ENCODE measurements at regions not wholly inside any gene's neighbourhood (a gene's known extent, or its start where the extent isn't known, plus 50 kb on each side); places are given as distances from the start of the nearest gene placed in this dataset.

DNA sequence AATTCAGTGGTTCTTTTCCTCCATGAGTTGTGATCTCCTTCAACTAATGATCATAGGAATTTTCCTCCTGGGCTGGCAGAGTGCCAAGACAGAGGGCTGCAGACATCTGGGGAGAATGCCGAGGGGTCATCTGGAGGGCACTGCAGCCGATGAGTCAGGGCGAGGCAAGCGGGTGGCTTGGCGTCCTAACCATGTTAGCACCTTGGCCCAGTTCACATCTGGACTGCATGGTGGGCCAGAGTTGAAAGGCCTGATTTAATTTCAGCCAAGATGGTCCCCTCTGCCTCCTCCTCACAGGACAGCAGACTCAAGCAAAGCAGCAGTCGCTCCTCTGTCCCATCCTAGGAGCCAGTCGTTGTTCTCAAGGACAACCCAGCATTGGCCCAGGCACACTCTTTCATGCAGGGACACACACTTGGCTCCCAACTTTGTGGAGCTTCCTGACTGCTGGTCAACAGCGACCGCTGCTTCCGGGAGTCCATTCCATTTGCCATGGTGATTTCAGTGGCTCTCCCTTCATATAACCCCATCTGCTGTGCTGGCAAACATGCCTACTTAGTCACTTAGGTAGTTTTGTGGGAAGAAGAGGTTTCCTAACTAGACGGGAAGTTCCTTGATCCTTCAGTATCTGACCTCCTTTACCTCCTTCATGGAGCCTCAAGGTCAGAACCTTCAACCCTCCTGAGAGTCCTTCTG lies 161.8 kb downstream of the TTC8 start:
- ChIA-PET POLR2A (ENCODE audit: partially characterized antibody) (interaction anchor here (0.6 kb wide), 1 partner anchor 14 kb away, joined by 3 read pairs; no protein-coding TSS in a partner anchor), CTCF (ENCODE audit: partially characterized antibody) (no interaction called here)
- Histone ChIP-seq H4K8ac (ENCODE audit: extremely low read depth, insufficient read depth, low read length) (no peak overlapping the region), H3K9ac (replicated peaks in 1 of 4; ENCODE audit: extremely low read depth in 1 of 4, low read depth in 3 of 4, low read length in 3 of 4) (no peak overlapping the region), H2BK12ac (ENCODE audit: low read depth, low read length) (no peak overlapping the region), H3K18ac (ENCODE audit: extremely low read depth, low read length) (no peak overlapping the region), H2BK15ac (ENCODE audit: low read length) (no peak overlapping the region), H2BK20ac (ENCODE audit: low read length) (no peak overlapping the region), H4K20me1 (replicated peaks in 1 of 2; ENCODE audit: control insufficient read depth in 1 of 2, insufficient read depth in 2 of 2, low read length in 2 of 2) (no peaks in the 10 kb centered on the region), H2BK5ac (ENCODE audit: low read depth, low read length) (no peak overlapping the region), H3K79me1 (ENCODE audit: low read depth, low read length) (no peaks in the 10 kb centered on the region), H2AFZ (ENCODE audit: low read length) (no peak overlapping the region), H3K79me2 (ENCODE audit: control insufficient read depth in 1 of 2, insufficient read depth in 2 of 2, low read length in 2 of 2) (no peaks in the 10 kb centered on the region), H3K27ac (ENCODE audit: low read depth, low read length) (no peak overlapping the region), H3K23ac (ENCODE audit: insufficient read length) (no peak overlapping the region), H3K4me2 (ENCODE audit: insufficient read depth in 1 of 2, low read depth in 2 of 2, low read length in 2 of 2) (no peak overlapping the region), H3K9me3 (ENCODE audit: insufficient read depth in 2 of 2, low read depth in 1 of 2, low read length in 1 of 2) (no peaks in the 10 kb centered on the region), H3K14ac (ENCODE audit: insufficient read length) (no peak overlapping the region), H4K91ac (replicated peaks; ENCODE audit: insufficient read length, low read length) (no peak overlapping the region), H3K23me2 (ENCODE audit: low read depth, low read length) (peaks cover 5% of the 10 kb centered on the region; the same call in 1 of the 2 replicates), H3K27me3 (replicated peaks in 1 of 4; ENCODE audit: control insufficient read depth in 3 of 4, extremely low read depth in 1 of 4, insufficient read depth in 3 of 4, low read length in 3 of 4) (no peaks in the 10 kb centered on the region; a peak in 1 of 7 replicates), H4K5ac (ENCODE audit: insufficient read length, low read depth, low read length) (no peak overlapping the region), H3K56ac (replicated peaks; ENCODE audit: insufficient read length, low read depth, low read length) (no peak overlapping the region), H3K4ac (replicated peaks; ENCODE audit: insufficient read length, low read depth, low read length) (no peak overlapping the region), H2BK120ac (replicated peaks; ENCODE audit: low read depth, low read length) (no peak overlapping the region), H3K4me1 (replicated peaks in 1 of 4; ENCODE audit: control insufficient read depth in 3 of 4, insufficient read depth in 4 of 4, low read length in 3 of 4) (no peaks in the 10 kb centered on the region), H2AK5ac (ENCODE audit: low read depth, low read length) (no peak overlapping the region), H3K4me3 (ENCODE audit: extremely low read depth in 1 of 4, insufficient read depth in 2 of 4, low read depth in 3 of 4, low read length in 4 of 4) (no peak overlapping the region), H3K36me3 (ENCODE audit: control insufficient read depth in 2 of 4, insufficient read depth in 4 of 4, low read length in 3 of 4) (no peaks in the 10 kb centered on the region)
- WGBS, 2 experiments (ENCODE audit: extremely low coverage in 1 of 2, insufficient coverage in 1 of 2, insufficient read length in 1 of 2, insufficient replicate concordance in 2 of 2, low coverage in 1 of 2, low lambda C conversion rate in 2 of 2, missing lambda C conversion rate in 1 of 2): 92% methylated on average over 11 of the region's 11 CpGs; no CpG with 5 or more reads in 1 of the 2 experiments
- FAIRE-seq: no peak
- DNase-seq (ENCODE audit: low read depth in 1 of 2, low spot score in 2 of 2): no peak
- no peak for TF ChIP-seq SP4 (IDR thresholded peaks at IDR 0.05; ENCODE audit: low read length)
- no peak for TF ChIP-seq CTBP2 (IDR thresholded peaks at IDR 0.05; ENCODE audit: borderline replicate concordance, insufficient read depth, insufficient read length, low read length)
- TF ChIP-seq SIRT6 (IDR thresholded peaks at IDR 0.05; ENCODE audit: low read length): no peak
- TF ChIP-seq CREB1 (IDR thresholded peaks at IDR 0.05): no peak
- TF ChIP-seq ZNF274 (IDR thresholded peaks at IDR 0.05; ENCODE audit: borderline replicate concordance, extremely low read depth, low read length): no peak
- no peak for TF ChIP-seq KDM1A (IDR thresholded peaks at IDR 0.05; ENCODE audit: borderline replicate concordance, low read length)
- no peak for TF ChIP-seq TEAD4 (IDR thresholded peaks at IDR 0.05; ENCODE audit: low read depth, low read length)
- TF ChIP-seq GTF2F1 (IDR thresholded peaks at IDR 0.05; ENCODE audit: borderline replicate concordance, low read depth, low read length): no peak
- no peak for TF ChIP-seq EZH2 (IDR thresholded peaks at IDR 0.05; ENCODE audit: low read depth, low read length, severe bottlenecking)
- TF ChIP-seq PHF8 (conservative IDR thresholded peaks at IDR 0.05; ENCODE audit: low read depth, low read length): no peak
- TF ChIP-seq BRCA1 (IDR thresholded peaks at IDR 0.05; ENCODE audit: low read depth, low read length): no peak
- no peak for TF ChIP-seq BACH1 (IDR thresholded peaks at IDR 0.05; ENCODE audit: low read length)
- TF ChIP-seq, protein P1, sequence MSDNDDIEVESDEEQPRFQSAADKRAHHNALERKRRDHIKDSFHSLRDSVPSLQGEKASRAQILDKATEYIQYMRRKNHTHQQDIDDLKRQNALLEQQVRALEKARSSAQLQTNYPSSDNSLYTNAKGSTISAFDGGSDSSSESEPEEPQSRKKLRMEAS (IDR thresholded peaks at IDR 0.05): no peak
- no peak for TF ChIP-seq HDAC6 (IDR thresholded peaks at IDR 0.05; ENCODE audit: low read depth, low read length)

Measured in H1 (cell line).